ENCODE measurements at regions not wholly inside any gene's neighbourhood (a gene's known extent, or its start where the extent isn't known, plus 50 kb on each side); places are given as distances from the start of the nearest gene placed in this dataset.

GRCh38 chr22:47629791-47630655 is 867.6 kb downstream of the TBC1D22A start:
- ATAC-seq, result no peak
- TF ChIP-seq, protein P1, sequence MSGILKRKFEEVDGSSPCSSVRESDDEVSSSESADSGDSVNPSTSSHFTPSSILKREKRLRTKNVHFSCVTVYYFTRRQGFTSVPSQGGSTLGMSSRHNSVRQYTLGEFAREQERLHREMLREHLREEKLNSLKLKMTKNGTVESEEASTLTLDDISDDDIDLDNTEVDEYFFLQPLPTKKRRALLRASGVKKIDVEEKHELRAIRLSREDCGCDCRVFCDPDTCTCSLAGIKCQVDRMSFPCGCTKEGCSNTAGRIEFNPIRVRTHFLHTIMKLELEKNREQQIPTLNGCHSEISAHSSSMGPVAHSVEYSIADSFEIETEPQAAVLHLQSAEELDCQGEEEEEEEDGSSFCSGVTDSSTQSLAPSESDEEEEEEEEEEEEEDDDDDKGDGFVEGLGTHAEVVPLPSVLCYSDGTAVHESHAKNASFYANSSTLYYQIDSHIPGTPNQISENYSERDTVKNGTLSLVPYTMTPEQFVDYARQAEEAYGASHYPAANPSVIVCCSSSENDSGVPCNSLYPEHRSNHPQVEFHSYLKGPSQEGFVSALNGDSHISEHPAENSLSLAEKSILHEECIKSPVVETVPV (CRISPR knock-in tag; IDR thresholded peaks at IDR 0.05), result no peak
- TF ChIP-seq TOX (CRISPR knock-in tag; IDR thresholded peaks at IDR 0.05; ENCODE audit: borderline replicate concordance), result no peak
- TF ChIP-seq ZC3H10 (CRISPR knock-in tag; IDR thresholded peaks at IDR 0.05), result no peak
- no peak for TF ChIP-seq ISL1 (CRISPR knock-in tag; IDR thresholded peaks at IDR 0.05)
- TF ChIP-seq ESRRG (CRISPR knock-in tag; IDR thresholded peaks at IDR 0.05), result no peak
- TF ChIP-seq ZFP3 (CRISPR knock-in tag; IDR thresholded peaks at IDR 0.05), result no peak
- TF ChIP-seq PATZ1 (CRISPR knock-in tag; IDR thresholded peaks at IDR 0.05; ENCODE audit: borderline replicate concordance), result no peak
- no peak for TF ChIP-seq RARB (CRISPR knock-in tag; IDR thresholded peaks at IDR 0.05)
- no peak for TF ChIP-seq GLIS3 (CRISPR knock-in tag; IDR thresholded peaks at IDR 0.05)
- TF ChIP-seq, protein P2, sequence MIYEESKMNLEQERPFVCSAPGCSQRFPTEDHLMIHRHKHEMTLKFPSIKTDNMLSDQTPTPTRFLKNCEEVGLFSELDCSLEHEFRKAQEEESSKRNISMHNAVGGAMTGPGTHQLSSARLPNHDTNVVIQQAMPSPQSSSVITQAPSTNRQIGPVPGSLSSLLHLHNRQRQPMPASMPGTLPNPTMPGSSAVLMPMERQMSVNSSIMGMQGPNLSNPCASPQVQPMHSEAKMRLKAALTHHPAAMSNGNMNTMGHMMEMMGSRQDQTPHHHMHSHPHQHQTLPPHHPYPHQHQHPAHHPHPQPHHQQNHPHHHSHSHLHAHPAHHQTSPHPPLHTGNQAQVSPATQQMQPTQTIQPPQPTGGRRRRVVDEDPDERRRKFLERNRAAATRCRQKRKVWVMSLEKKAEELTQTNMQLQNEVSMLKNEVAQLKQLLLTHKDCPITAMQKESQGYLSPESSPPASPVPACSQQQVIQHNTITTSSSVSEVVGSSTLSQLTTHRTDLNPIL (CRISPR knock-in tag; IDR thresholded peaks at IDR 0.05; ENCODE audit: low read depth), result no peak
- no peak for TF ChIP-seq ARNTL (CRISPR knock-in tag; IDR thresholded peaks at IDR 0.05; ENCODE audit: borderline replicate concordance, low read depth)
- TF ChIP-seq, protein P3, sequence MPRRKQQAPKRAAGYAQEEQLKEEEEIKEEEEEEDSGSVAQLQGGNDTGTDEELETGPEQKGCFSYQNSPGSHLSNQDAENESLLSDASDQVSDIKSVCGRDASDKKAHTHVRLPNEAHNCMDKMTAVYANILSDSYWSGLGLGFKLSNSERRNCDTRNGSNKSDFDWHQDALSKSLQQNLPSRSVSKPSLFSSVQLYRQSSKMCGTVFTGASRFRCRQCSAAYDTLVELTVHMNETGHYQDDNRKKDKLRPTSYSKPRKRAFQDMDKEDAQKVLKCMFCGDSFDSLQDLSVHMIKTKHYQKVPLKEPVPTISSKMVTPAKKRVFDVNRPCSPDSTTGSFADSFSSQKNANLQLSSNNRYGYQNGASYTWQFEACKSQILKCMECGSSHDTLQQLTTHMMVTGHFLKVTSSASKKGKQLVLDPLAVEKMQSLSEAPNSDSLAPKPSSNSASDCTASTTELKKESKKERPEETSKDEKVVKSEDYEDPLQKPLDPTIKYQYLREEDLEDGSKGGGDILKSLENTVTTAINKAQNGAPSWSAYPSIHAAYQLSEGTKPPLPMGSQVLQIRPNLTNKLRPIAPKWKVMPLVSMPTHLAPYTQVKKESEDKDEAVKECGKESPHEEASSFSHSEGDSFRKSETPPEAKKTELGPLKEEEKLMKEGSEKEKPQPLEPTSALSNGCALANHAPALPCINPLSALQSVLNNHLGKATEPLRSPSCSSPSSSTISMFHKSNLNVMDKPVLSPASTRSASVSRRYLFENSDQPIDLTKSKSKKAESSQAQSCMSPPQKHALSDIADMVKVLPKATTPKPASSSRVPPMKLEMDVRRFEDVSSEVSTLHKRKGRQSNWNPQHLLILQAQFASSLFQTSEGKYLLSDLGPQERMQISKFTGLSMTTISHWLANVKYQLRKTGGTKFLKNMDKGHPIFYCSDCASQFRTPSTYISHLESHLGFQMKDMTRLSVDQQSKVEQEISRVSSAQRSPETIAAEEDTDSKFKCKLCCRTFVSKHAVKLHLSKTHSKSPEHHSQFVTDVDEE (CRISPR knock-in tag; IDR thresholded peaks at IDR 0.05), result no peak
- TF ChIP-seq ZNF8 (CRISPR knock-in tag; IDR thresholded peaks at IDR 0.05), result no peak
- TF ChIP-seq ZNF70 (CRISPR knock-in tag; IDR thresholded peaks at IDR 0.05), result no peak
- TF ChIP-seq ZFP30 (CRISPR knock-in tag; IDR thresholded peaks at IDR 0.05), result no peak

GRCh38 chr22:47629273-47629711 is 866.8 kb downstream of the TBC1D22A start:
- no peak for ATAC-seq
- TF ChIP-seq ZC3H10 (CRISPR knock-in tag; IDR thresholded peaks at IDR 0.05) (no peak), ARNTL (CRISPR knock-in tag; IDR thresholded peaks at IDR 0.05; ENCODE audit: borderline replicate concordance, low read depth) (no peak), ZNF8 (CRISPR knock-in tag; IDR thresholded peaks at IDR 0.05) (no peak), OSR1 (CRISPR knock-in tag; IDR thresholded peaks at IDR 0.05) (no peak), PATZ1 (CRISPR knock-in tag; IDR thresholded peaks at IDR 0.05; ENCODE audit: borderline replicate concordance) (no peak), TCF4 (CRISPR knock-in tag; IDR thresholded peaks at IDR 0.05; ENCODE audit: borderline replicate concordance) (no peak), GLIS3 (CRISPR knock-in tag; IDR thresholded peaks at IDR 0.05) (no peak), ZFP3 (CRISPR knock-in tag; IDR thresholded peaks at IDR 0.05) (no peak)
- TF ChIP-seq, protein P3 (CRISPR knock-in tag; IDR thresholded peaks at IDR 0.05), result no peak
- TF ChIP-seq, protein P2 (CRISPR knock-in tag; IDR thresholded peaks at IDR 0.05; ENCODE audit: low read depth), result no peak
- TF ChIP-seq, protein P1 (CRISPR knock-in tag; IDR thresholded peaks at IDR 0.05), result no peak
- TF ChIP-seq, protein P4, sequence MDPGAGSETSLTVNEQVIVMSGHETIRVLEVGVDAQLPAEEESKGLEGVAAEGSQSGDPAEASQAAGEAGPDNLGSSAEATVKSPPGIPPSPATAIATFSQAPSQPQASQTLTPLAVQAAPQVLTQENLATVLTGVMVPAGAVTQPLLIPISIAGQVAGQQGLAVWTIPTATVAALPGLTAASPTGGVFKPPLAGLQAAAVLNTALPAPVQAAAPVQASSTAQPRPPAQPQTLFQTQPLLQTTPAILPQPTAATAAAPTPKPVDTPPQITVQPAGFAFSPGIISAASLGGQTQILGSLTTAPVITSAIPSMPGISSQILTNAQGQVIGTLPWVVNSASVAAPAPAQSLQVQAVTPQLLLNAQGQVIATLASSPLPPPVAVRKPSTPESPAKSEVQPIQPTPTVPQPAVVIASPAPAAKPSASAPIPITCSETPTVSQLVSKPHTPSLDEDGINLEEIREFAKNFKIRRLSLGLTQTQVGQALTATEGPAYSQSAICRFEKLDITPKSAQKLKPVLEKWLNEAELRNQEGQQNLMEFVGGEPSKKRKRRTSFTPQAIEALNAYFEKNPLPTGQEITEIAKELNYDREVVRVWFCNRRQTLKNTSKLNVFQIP (CRISPR knock-in tag; IDR thresholded peaks at IDR 0.05; ENCODE audit: borderline replicate concordance, low read depth), result no peak

All from SK-N-SH treated with all-trans-retinoic acid at 6 μM for 48 hours (cell line).